ENCODE measurements at regions not wholly inside any gene's neighbourhood (a gene's known extent, or its start where the extent isn't known, plus 50 kb on each side); places are given as distances from the start of the nearest gene placed in this dataset.

- Mint-ChIP-seq H3K27ac (no peak overlapping the region), H3K27me3 (peaks cover 10% of the 10 kb centered on the region), H3K4me3 (no peak overlapping the region), H3K4me1 (ENCODE audit: low read depth) (no peaks in the 10 kb centered on the region), H3K36me3 (no peaks in the 10 kb centered on the region), H3K9me3 (no peaks in the 10 kb centered on the region)
- intact Hi-C loops (cut with micrococcal nuclease): no loop called here
- POLR2A ChIA-PET: no interaction called here
- DNase-seq: no peak
- CTCF ChIA-PET: interaction anchor here (0.7 to 1.8 kb wide), 2 partner anchors 8 to 314 kb away, joined by 3 to 4 read pairs; no protein-coding TSS in a partner anchor
Measured at GRCh38 chr2:20128506-20129330, 77.3 kb upstream of the LAPTM4A start.

GRCh38 chr2:20126469-20126868, 75.0 kb upstream of the LAPTM4A start:
- intact Hi-C loops (cut with micrococcal nuclease): no loop called here
- Mint-ChIP-seq H3K9me3 (no peaks in the 10 kb centered on the region), H3K36me3 (no peaks in the 10 kb centered on the region), H3K4me1 (ENCODE audit: low read depth) (no peaks in the 10 kb centered on the region), H3K27ac (no peak overlapping the region), H3K27me3 (peaks cover 6% of the 10 kb centered on the region), H3K4me3 (no peak overlapping the region)
- ChIA-PET POLR2A (no interaction called here), CTCF (interaction anchor here (0.6 kb wide), 1 partner anchor 16 kb away, joined by 3 read pairs; no protein-coding TSS in a partner anchor)
- DNase-seq: no peak

GRCh38 chr2:20126040-20126439, 74.6 kb upstream of the LAPTM4A start:
- Mint-ChIP-seq H3K4me3 (no peak overlapping the region), H3K9me3 (no peaks in the 10 kb centered on the region), H3K27me3 (peaks cover 6% of the 10 kb centered on the region), H3K4me1 (ENCODE audit: low read depth) (no peaks in the 10 kb centered on the region), H3K27ac (no peak overlapping the region), H3K36me3 (no peaks in the 10 kb centered on the region)
- intact Hi-C loops (cut with micrococcal nuclease): no loop called here
- ChIA-PET POLR2A (no interaction called here), CTCF (interaction anchor here (0.6 kb wide), 1 partner anchor 16 kb away, joined by 3 read pairs; no protein-coding TSS in a partner anchor)
- no peak for DNase-seq

DNA sequence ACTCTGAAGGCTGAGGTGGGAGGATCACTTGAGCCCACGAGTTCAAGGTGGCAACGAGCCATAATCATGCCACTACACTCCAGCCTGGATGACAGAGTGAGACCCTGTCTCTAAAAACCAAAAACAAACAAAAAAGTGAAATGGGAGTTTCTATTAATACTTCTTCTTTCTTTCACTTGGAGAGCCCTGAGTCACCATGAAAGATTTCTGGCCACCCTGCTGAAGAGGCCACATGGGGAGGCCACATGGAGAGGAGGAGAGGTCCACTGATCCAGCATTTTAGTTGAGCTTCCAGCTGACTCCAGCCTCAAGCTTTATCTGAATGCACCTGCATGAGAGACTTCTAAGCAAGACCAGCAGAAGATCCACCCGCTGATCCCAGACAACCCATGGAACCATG, 74.2 kb upstream of the LAPTM4A start:
- no peaks in the 10 kb centered on the region for H3K4me1 Mint-ChIP-seq (ENCODE audit: low read depth)
- no peaks in the 10 kb centered on the region for H3K9me3 Mint-ChIP-seq
- POLR2A ChIA-PET: no interaction called here
- H3K4me3 Mint-ChIP-seq: no peak overlapping the region
- DNase-seq: no peak
- H3K27ac Mint-ChIP-seq: no peak overlapping the region
- CTCF ChIA-PET: interaction anchor here (0.6 kb wide), 1 partner anchor 15 kb away, joined by 3 read pairs; no protein-coding TSS in a partner anchor
- peaks cover 6% of the 10 kb centered on the region for H3K27me3 Mint-ChIP-seq
- H3K36me3 Mint-ChIP-seq: no peaks in the 10 kb centered on the region
- intact Hi-C loops (cut with micrococcal nuclease): no loop called here

DNA sequence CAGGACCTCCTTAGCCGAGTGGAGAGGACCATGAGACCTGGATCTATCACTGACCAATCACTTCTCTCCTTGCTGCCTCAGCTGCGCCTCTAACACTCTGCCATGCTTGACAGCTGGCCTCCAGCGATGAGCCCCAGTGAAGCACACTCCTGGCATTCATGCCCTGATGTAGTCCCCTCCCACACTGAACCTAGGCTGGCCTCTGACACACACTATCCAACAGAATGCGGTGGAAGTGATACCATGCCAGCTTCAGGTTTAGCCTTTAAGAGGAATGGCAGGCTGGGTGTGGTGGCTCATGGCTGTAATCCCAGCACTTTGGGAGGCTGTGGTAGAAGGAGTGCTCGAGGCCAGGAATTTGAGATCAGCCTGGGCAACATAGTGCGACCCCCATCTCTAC, 73.7 kb upstream of the LAPTM4A start:
- ChIA-PET POLR2A (no interaction called here), CTCF (no interaction called here)
- DNase-seq: no peak
- Mint-ChIP-seq H3K4me3 (no peak overlapping the region), H3K9me3 (no peaks in the 10 kb centered on the region), H3K27ac (no peak overlapping the region), H3K4me1 (ENCODE audit: low read depth) (no peaks in the 10 kb centered on the region), H3K36me3 (no peaks in the 10 kb centered on the region), H3K27me3 (peaks cover 6% of the 10 kb centered on the region)
- intact Hi-C loops (cut with micrococcal nuclease): no loop called here

DNA sequence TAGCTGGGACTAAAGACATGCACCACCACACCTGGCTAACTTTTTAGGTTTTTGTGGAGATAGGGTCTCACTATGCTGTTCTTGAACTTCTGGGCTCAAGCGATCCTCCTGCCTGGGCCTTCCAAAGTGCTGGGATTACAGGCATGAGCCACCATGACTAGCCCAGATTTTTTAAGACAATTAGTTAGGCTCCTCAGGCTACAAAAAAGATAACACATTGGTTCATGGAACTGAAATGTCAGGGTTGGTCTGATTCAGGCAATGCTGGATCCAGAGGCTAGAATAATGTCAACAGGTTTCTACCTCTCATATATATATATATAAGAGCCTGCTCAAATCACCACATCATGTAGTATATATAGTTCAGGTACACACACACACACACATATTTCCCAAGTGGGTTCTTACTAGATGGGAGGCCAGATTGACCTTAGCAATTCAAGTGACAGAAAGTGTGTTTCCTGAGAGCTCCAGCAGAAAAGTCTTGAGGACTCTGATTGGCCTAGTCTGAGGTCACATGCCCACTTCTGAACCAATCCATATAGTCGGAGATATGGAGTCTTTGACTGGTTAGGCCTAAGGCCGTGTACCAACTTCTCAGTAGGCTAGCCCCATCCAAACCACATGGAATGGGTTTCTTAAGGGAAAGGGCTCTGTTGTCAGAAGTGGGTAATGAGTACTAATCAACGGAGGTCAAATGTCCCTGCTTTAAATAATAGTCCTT, 72.6 kb upstream of the LAPTM4A start:
- Mint-ChIP-seq H3K36me3 (no peaks in the 10 kb centered on the region), H3K4me3 (no peak overlapping the region), H3K27ac (no peak overlapping the region), H3K27me3 (peaks cover 6% of the 10 kb centered on the region), H3K9me3 (no peaks in the 10 kb centered on the region), H3K4me1 (ENCODE audit: low read depth) (no peaks in the 10 kb centered on the region)
- ChIA-PET CTCF (no interaction called here), POLR2A (no interaction called here)
- no peak for DNase-seq
- intact Hi-C loops (cut with micrococcal nuclease): no loop called here

GRCh38 chr2:20122864-20123263, 71.4 kb upstream of the LAPTM4A start:
- peaks cover 6% of the 10 kb centered on the region for H3K27me3 Mint-ChIP-seq
- ChIA-PET CTCF (no interaction called here), POLR2A (interaction anchor here (0.7 kb wide), 1 partner anchor 150 kb away, joined by 3 read pairs; no protein-coding TSS in a partner anchor)
- no peaks in the 10 kb centered on the region for H3K36me3 Mint-ChIP-seq
- no peak overlapping the region for H3K4me3 Mint-ChIP-seq
- H3K9me3 Mint-ChIP-seq: no peaks in the 10 kb centered on the region
- intact Hi-C loops (cut with micrococcal nuclease): no loop called here
- H3K27ac Mint-ChIP-seq: no peak overlapping the region
- DNase-seq: no peak
- no peaks in the 10 kb centered on the region for H3K4me1 Mint-ChIP-seq (ENCODE audit: low read depth)

GRCh38 chr2:20120569-20121416, 69.4 kb upstream of the LAPTM4A start:
- H3K36me3 Mint-ChIP-seq: no peaks in the 10 kb centered on the region
- no peaks in the 10 kb centered on the region for H3K9me3 Mint-ChIP-seq
- H3K4me3 Mint-ChIP-seq: no peak overlapping the region
- H3K27ac Mint-ChIP-seq: no peak overlapping the region
- peaks cover 6% of the 10 kb centered on the region for H3K27me3 Mint-ChIP-seq
- H3K4me1 Mint-ChIP-seq (ENCODE audit: low read depth): no peaks in the 10 kb centered on the region
- no peak for DNase-seq
- ChIA-PET CTCF (no interaction called here), POLR2A (no interaction called here)
- intact Hi-C loops (cut with micrococcal nuclease): no loop called here

DNA sequence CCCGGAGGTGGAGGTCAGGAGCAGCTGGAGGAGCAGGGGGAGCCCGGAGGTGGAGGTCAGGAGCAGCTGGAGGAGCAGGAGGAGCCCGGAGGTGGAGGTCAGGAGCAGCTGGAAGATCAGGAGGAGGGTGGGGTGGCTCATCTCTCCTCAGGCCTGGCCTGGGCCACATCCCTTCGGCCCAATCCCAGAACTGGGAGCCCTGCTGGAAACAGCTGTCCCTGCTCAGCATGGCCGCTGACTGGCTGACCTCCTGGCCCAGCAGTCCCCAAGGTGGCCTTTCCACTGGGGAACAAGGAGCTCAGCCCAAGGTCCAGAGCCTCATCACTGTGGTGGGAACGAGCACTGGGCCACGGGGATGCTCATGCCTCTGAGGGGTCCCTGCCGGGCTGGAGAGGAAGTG, 66.6 kb upstream of the LAPTM4A start:
- ChIA-PET CTCF (interaction anchor here (0.7 kb wide), 1 partner anchor 17 kb away, joined by 5 read pairs; no protein-coding TSS in a partner anchor), POLR2A (no interaction called here)
- Mint-ChIP-seq H3K4me1 (ENCODE audit: low read depth) (no peaks in the 10 kb centered on the region), H3K27me3 (peaks cover 6% of the 10 kb centered on the region), H3K27ac (no peak overlapping the region), H3K9me3 (no peaks in the 10 kb centered on the region), H3K36me3 (no peaks in the 10 kb centered on the region), H3K4me3 (no peak overlapping the region)
- intact Hi-C loops (cut with micrococcal nuclease): no loop called here
- DNase-seq: no peak

GRCh38 chr2:20115902-20116301, 64.5 kb upstream of the LAPTM4A start:
- Mint-ChIP-seq H3K9me3 (no peaks in the 10 kb centered on the region), H3K36me3 (no peaks in the 10 kb centered on the region), H3K27ac (no peak overlapping the region), H3K4me1 (ENCODE audit: low read depth) (no peaks in the 10 kb centered on the region), H3K27me3 (peaks cover 2% of the 10 kb centered on the region), H3K4me3 (no peak overlapping the region)
- ChIA-PET POLR2A (no interaction called here), CTCF (no interaction called here)
- DNase-seq: no peak
- intact Hi-C loops (cut with micrococcal nuclease): no loop called here

GRCh38 chr2:20115374-20115773, 63.9 kb upstream of the LAPTM4A start:
- no peak overlapping the region for H3K27ac Mint-ChIP-seq
- H3K4me3 Mint-ChIP-seq: no peak overlapping the region
- ChIA-PET POLR2A (no interaction called here), CTCF (no interaction called here)
- peaks cover 5% of the 10 kb centered on the region for H3K27me3 Mint-ChIP-seq
- H3K36me3 Mint-ChIP-seq: no peaks in the 10 kb centered on the region
- no peaks in the 10 kb centered on the region for H3K9me3 Mint-ChIP-seq
- intact Hi-C loops (cut with micrococcal nuclease): no loop called here
- DNase-seq: no peak
- no peaks in the 10 kb centered on the region for H3K4me1 Mint-ChIP-seq (ENCODE audit: low read depth)
